ELF-1 (cell line): ENCODE measurements at regions not wholly inside any gene's neighbourhood (a gene's known extent, or its start where the extent isn't known, plus 50 kb on each side); places are given as distances from the start of the nearest gene placed in this dataset.
A peak's percentile ranks its signal among the peaks of the same experiment; 100 is the strongest.
"Not testable (repeated sequence)": the region's sequence is repeated elsewhere in the genome, so short reads cannot be mapped to it uniquely, and the experiment has no call there.

Experiments
- DNase-seq: peaks from one replicate; pipeline ENCODE4 v3.0.0-alpha.2; 2016; ENCODE audit warnings: low read depth, low spot score

DNA sequence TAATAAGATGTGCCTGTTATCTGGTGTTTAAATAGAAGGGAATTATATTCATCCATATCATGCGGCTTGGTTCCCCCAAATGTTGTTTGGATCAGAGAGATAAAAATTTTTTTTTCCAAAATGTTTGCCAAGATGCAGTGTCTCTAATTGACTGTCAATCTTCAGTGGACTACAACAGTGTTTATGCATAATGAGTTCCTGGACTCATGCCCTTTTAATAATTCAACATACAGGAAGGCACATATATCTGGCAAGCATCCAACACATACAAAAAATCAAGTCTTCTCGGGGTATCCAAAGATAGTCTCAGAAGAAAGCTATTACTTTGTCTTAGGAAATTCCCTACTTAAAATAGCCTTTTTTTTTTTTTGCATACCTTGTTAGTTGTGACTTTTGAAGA, 1534.7 kb downstream of the EFNA5 start:
- no peak for DNase-seq

DNA sequence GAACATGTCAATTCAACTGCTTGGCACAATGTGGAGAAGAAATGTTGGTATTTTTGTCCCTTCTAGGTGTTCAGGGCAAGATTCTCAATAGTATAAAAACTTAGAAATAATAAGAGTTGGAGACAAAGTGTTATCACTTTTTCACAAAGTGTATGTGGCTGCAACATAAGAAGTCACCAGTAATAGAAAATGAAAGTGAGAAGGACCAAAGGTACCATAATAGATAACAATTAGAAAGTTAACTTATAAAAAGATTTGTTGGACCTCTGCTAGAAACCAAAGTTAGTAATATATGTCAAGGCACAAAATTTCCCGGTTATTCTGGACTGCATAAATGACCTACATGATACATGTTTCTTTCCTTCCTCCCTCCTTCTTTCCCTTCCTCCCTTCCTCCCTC, 1535.3 kb downstream of the EFNA5 start:
- DNase-seq = no peak

DNA sequence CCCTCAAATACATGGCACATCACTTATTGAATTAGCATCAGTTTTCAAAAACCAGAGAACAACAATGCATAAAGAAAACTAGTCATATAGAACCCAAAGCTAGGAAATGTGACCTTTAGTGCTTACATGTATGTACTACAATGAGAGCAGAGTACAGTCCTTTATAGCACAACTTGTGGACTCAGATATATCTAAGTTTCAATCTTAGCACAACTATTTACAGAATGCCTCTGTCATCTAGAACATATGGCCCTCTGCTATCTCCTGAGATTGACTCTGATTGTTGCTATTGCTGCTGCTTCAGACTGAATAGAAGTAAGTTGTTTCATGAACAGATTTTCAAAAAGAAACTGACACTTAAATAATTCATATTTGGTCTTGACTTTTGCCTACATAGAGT, 1536.2 kb downstream of the EFNA5 start:
- no peak for DNase-seq

DNA sequence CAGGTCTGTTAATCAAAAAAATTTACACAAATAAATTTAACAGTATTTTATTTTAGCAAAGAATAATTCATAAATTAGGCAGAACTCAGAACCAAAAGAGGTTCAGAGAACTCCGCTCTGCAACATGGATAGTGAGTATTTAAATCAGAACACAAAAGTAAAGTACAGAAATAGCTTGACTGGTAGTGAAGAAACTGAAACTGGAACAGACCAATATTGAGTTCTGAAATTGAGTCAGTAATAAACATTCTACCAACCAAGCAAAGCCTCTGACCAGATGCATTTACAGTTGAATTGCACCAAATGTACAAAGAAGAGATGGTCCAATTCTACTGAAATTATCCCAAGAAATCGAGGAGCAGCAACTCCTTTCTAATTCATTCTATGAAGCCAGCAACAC, 1542.8 kb downstream of the EFNA5 start:
- DNase-seq = no peak

DNA sequence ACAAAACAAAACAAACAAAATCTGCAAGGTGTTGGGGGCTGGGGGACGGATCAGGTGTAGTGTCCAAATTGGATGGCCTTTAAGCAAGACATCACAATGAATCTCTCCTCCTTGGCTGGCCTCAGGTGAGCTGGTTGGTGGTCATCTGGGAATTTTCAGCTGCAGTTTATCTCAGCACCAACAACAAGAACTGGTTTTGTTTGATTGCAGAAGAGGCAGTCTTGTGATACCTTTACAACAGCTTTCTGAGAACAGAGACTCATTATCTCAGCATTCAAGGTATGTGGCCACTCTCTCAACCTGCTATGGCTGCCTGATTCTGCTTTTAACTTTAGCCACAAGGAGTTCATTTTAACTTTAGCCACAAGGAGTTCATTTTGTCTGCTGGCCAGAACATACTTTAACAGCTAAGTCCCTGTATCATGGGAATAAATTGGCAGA, 1543.4 kb downstream of the EFNA5 start:
- DNase-seq = peak; percentile 62

DNA sequence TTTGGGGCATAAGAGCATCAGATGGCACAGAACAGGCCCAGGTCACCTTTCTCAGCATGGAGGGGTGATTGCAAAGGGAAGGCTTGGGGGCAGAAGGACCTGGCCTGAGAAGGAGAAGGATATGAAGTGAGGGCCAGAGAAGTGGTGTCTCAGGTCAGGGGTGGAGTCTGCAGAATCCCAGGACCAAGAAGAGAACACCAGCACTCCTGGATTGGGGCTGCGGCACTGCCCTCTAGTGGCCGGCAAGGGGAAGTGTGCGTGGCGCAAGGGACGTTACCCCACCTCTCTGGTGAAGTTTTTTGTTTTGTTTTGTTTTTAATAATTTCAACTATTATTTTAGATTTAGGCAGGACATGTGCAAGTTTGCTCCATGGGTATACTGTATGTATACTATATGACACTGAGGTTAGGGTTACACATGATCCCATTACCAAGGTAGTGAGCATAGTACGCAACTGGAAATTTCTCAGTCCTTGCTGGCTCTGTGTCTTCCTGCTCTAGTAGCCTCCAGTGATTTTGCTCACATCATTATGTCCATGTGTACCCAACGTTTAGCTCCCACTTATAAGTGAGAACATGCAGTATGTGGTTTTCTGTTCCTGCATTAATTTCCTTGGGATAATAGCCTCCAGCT, 1548.6 kb downstream of the EFNA5 start:
- peak; percentile 62 for DNase-seq

DNA sequence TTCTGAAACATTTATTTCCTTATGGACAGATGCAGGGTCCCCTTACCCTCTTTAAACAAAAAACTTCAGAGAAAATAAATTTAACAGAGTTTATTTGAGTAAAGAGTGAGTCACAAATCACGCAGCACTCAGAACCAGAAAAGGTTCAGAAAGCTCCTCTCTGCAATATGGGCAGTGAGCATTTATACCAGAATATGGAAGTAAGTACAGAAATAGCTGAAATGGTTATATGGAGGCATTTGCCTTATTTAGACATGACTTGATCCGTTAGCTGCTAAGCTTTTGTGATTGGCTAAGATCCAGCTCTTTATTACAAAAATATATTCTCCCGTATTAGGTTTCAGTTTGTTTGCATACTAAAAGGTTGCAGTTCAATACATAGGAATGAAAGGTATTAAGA, 1554.1 kb downstream of the EFNA5 start:
- DNase-seq = no peak

DNA sequence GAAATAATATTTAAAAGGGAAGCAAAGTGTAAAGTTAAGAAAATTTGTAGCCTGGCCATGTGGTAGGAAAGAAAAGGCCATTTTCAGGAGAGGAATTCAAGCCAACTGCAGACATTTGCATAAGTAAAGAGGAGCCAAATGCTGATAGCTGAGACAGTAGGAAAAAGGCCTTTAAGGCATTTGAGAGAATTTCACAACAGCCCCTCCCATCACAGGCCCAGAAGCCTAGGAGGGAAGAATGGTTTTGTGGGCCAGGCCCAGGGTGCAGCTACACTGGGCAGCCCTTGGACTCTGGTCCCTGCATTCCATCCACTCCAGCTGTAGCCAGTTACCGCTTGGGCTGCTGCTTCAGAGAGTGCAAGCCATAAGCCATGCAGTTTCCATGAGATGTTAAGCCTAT, 1556.8 kb downstream of the EFNA5 start:
- peak; percentile 49 for DNase-seq

DNA sequence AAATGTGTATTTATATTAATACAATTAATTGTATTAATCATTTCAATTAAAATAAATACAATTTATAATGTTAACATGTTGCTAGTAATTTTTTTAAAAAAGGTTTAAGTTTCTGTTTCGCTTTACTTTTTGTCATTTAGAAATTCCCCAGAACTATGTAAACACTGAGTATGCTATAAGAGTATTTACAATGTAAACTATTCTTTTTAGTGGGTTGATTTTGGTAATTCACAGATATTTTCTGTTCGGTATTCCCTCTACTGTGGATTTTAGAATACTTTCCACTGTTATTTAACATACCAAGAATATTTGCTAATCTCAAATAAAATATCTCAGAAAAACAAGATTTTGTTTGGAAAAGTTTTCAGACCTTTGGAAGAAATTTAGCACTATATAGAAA, 1564.4 kb downstream of the EFNA5 start:
- no peak for DNase-seq

DNA sequence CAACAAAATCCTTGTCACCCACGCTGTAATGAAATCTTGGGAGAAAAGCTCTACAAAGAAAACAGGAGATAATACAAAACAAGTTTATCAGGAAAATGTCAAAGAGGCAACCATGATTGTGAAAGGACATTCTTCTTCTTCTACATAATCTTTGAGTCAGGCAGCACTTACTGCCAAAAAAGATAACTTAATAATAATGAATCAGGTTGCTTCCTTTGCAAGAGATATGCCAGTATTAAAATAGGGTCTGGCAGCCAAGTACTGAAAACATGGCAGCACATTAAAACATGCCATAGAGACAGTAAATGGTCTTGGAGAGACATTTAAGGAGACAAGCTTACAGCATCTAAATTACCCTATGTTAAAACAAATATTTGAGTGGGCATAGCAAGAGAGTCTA, 1573.4 kb downstream of the EFNA5 start:
- DNase-seq = no peak

DNA sequence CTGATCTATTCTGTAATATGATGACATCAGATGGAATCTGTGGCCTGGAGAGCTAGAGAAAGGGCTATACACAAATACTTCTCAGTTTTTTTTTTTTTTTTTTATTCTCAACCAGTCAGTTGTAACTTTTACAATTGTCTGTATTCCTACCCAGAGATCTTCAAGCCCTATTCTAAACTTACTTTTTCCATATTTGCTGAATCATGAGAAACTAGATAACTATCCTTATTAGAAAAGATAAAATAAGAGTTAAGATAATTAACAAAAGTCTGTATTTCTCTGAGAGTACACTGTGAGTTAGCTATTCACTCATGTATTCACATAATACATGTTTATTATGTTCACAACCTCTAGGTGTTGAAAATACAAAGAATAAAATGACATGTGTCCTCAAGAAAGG, 1575.9 kb downstream of the EFNA5 start:
- DNase-seq = no peak

DNA sequence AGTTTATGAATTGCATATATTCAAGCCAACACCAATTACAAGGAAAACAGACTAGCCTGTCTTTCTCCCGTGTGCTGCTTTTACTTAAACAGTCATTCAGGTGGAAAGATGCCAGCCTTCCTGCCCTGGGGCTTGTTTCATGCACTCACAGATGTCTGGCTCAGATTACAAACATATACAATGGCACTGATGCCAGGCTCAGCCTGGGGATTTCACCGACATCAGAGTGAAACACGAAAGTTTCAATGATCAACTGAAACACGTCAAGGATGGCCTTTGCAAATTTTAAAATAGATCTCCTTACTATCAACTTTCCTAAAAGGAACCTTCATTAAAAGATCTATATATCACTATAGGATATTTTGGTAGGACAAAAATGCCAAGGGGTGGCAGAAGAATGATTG, 1576.5 kb downstream of the EFNA5 start:
- DNase-seq = peak; percentile 23

DNA sequence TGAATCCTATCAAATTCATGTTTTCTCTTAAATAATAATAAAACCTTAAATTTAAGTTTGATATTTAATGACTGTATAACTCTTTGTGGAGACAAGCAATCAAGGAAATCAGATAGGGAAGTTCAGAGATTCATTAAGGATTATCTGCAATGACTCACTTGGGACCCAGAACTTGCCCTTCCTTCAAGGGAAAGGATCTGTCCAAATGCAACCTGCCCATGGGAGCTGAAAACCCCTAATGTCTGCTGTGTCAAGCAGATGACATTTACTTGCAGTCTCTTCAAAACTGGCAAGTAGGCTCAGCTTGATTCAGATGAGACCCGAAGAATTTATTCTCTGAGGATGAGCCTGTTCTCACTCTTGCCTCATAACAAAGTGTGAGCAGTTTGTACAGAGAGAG, 1577.6 kb downstream of the EFNA5 start:
- no peak for DNase-seq

DNA sequence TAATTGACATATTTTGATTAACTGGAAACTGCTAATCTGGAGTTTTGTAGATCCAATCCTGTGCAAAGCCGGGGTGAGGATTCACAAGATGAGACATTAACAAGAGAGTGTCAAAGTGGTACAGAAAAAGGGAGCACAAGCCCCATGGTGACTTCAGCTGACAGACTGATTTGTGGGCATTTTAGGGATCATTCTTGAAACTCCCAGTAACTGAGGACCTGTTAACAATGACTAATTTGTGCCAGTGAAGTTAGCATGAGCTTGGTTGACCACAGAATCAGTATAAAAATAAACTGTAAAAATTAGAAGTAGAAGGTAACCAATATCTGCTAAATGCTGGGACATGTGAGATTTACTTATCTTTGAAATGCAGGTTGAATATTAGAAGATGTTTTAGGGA, 1578.3 kb downstream of the EFNA5 start:
- no peak for DNase-seq

DNA sequence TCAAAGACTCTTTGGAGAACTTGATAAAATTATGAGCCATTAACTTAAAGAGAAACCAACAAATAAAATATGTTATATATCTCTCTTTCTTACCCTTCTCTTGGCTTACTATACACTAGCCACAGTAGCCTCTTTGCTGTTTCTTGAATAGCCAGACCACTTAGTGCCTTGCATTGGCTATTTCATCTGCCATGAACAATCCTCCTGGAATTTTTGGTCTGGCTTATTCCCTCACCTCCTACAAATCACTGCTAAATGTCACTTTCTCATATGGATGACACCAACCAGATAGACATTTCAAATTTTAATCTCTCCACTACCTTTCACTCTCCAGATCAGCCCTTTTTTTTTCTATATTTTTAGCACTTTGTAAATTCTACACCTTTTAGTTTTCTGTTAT, 1581.7 kb downstream of the EFNA5 start:
- DNase-seq = no peak

DNA sequence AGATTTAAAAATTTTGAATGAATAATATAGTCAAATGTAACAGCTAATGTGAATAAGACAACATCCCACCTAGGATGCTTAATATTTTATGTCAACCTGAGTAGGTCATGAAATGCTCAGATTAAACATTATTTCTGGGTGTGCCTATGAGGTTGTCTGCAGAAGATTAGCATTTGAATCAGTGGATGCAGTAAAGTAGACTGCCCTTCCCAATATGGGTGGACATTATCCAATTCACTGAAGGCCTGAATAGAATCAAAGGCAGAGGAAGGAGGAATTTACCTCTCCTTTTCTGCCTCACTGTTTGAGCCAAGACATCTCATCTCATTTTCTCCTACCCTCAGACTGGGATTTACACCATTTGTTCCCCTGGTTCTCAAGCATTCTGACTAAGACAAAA, 1582.3 kb downstream of the EFNA5 start:
- DNase-seq = no peak

DNA sequence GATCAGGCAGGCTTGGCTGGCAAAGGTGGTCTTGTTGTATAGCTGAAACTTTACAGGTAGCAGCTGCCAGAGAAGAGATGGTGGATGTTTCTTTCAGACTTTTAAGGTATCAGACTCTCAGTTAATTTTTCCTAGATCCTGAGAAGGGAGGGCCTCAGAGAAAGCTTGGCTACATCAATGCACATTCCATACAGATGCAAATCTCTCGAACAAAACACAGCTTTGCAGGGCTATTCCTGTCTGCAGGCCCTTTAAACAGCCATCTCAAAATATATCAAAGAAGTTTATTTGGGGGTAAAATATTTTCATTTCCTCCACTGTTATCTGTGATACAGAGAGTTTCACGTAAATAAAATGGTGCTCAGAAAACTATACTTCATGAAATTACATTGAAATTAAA, 1584.4 kb downstream of the EFNA5 start:
- DNase-seq = peak; percentile 6

DNA sequence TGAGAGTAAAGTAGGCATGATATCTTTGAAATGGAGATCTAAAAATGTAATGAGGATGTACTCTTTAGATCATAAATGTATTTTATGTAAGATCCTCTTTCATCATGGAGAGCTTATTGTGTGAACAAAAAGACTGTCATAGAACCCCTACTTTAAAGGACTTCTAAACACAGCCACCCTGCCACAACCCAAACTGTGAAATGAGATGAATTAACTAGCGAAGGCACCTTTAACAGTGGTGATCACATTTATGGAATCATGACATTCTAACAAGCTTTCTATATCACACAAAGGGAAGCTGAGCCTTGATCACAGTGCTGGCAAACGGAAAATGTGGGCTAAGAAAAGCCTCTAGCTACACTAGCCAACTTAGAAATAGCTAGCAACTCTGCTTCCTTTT, 1585.2 kb downstream of the EFNA5 start:
- no peak for DNase-seq

DNA sequence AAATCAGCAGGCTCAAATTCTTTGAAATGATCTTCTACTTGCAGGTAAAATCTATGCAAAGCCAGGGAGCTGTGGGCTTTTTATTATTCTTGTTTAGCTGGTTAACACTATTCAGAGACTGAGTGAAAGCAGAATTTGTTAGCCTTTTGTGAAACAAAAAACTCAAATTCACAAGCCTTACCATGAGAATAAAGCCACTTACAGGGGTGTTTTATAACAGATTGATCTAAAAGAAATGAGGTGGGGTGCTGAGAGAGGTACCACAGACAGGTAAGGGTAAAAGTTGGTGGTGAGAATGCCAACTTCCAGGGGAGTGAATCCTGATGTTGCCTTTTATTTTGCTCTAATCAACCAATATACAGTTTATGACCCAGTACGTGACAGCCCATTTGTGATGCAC, 1585.6 kb downstream of the EFNA5 start:
- DNase-seq = no peak

DNA sequence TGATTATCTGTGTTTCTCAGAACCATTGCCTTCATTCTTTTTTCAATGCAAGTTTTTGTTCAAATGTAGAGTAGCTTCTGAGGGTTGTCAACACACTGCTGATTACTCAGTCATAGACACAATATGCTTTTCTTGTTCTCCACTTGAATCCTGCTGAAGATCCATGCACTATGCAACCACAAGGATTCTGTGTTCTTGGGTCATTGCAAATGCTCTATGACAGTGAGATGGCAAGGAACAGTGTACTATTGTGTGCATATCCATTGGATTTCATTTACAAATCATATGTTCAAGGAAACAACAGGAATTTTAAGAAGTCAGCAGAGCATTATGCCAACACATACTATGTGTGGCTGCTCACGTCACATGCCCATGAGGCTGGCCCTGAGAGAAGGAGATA, 1590.2 kb downstream of the EFNA5 start:
- DNase-seq = no peak

DNA sequence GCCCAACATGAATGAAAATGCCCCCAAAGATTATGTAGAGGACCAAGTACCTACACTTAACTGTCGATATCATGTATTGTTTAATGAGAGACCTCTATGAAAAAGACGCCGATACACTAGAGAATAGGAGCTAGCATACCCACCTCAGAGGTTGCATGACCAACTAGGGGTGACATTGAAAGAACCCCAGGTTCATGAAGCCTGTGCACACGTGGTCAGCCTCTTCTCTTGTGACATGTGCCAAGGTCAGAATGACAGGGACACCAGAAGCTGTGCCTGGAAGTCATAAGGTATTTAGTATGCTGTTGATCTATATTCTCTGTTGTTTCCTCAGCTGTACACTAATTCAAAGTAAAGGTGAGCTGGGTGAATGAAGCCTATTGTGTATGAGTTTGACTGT, 1594.1 kb downstream of the EFNA5 start:
- DNase-seq = no peak

DNA sequence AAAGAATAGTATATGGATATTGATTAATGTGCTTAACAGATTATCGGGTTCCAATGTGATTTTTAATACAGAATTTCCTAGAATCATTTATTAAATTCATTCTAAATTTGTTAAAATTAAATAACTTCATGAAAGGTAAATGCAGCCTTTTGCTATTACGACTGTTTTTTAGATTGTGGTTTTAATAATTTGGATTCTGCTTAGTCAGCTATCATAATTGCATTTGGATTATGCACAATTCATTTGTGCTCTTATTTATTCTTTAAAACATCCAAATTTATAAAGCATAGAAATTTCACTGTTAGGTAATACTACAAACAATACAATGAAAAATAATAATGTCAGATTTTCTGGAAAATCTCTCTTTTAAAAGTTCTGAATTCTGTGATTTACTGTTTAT, 1598.5 kb downstream of the EFNA5 start:
- no peak for DNase-seq

DNA sequence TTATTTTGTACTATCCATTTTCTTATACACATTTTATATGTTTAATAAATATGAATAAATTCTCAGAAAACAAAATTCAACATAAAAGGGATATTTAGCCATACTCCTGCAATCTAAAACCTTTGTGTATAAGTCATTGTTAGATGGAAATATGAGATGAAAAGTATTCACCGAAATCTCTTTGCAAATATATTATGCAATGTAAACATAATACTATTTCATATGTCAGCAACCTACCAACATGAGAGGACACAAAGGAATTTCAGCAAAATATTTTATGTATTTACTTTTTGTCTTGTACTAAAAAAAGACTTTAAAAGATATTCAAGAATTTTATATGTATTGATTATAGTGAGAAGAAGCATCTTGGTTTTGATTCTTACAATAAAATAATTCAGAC, 1623.4 kb downstream of the EFNA5 start:
- no peak for DNase-seq

DNA sequence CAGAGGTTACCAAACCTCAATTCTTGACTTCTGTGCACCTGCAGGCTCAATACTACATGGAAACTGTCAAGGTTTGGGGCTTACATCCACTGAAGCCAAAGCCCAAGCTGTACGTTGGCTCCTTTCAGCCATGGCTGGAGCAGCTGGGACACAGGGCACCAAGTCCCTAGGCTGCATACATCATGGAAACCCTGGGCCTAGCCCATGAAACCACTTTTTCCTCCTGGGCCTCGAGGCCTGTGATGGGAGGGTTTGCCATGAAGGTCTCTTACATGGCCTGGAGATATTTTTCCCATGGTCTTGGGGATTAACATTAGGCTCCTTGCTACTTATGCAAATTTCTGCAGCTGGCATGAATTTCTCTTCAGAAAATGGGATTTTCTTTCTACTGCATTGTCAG, 1638.7 kb downstream of the EFNA5 start:
- not testable (repeated sequence) for DNase-seq
